ENCODE measurements at regions not wholly inside any gene's neighbourhood (a gene's known extent, or its start where the extent isn't known, plus 50 kb on each side); places are given as distances from the start of the nearest gene placed in this dataset.

- ChIA-PET POLR2A (no interaction called here), CTCF (interaction anchor here (1.0 kb wide), 1 partner anchor 28 kb away, joined by 3 read pairs; no protein-coding TSS in a partner anchor)
- TF ChIP-seq PRDM15 (CRISPR knock-in tag; IDR thresholded peaks at IDR 0.05) = no peak
- no peak for TF ChIP-seq ZNF671 (CRISPR knock-in tag; IDR thresholded peaks at IDR 0.05)
- TF ChIP-seq TCF7 (CRISPR knock-in tag; IDR thresholded peaks at IDR 0.05; ENCODE audit: low read depth) = no peak
- no peak for TF ChIP-seq ELF4 (CRISPR knock-in tag; IDR thresholded peaks at IDR 0.05; ENCODE audit: low read depth)
- TF ChIP-seq CREM (CRISPR knock-in tag; IDR thresholded peaks at IDR 0.05) = no peak
- no peak for TF ChIP-seq ZNF263 (CRISPR knock-in tag; IDR thresholded peaks at IDR 0.05; ENCODE audit: low read depth)
- TF ChIP-seq ZNF121 (CRISPR knock-in tag; IDR thresholded peaks at IDR 0.05) = no peak
- TF ChIP-seq E2F5 (CRISPR knock-in tag; IDR thresholded peaks at IDR 0.05) = no peak
- no peak for TF ChIP-seq SMAD3 (CRISPR knock-in tag; IDR thresholded peaks at IDR 0.05; ENCODE audit: borderline replicate concordance)
- TF ChIP-seq OVOL2 (CRISPR knock-in tag; IDR thresholded peaks at IDR 0.05; ENCODE audit: borderline replicate concordance) = no peak
- TF ChIP-seq FOXJ3 (CRISPR knock-in tag; IDR thresholded peaks at IDR 0.05; ENCODE audit: borderline replicate concordance) = no peak
- TF ChIP-seq HMGA2 (CRISPR knock-in tag; IDR thresholded peaks at IDR 0.05) = no peak
- TF ChIP-seq NFYB (CRISPR knock-in tag; conservative IDR thresholded peaks at IDR 0.05; ENCODE audit: low read depth) = no peak
- TF ChIP-seq SP1 (CRISPR knock-in tag; conservative IDR thresholded peaks at IDR 0.05) = no peak
- TF ChIP-seq CDX4 (CRISPR knock-in tag; IDR thresholded peaks at IDR 0.05; ENCODE audit: borderline replicate concordance) = no peak
- no peak for TF ChIP-seq ZNF281 (CRISPR knock-in tag; IDR thresholded peaks at IDR 0.05)
- TF ChIP-seq FOXK1 (CRISPR knock-in tag; IDR thresholded peaks at IDR 0.05) = no peak
- TF ChIP-seq CTCF (IDR thresholded peaks at IDR 0.05) = no peak
- DNase-seq (ENCODE audit: low spot score) (no peak), ATAC-seq (no peak)
- Mint-ChIP-seq H3K9me3 (no peaks in the 10 kb centered on the region), H3K4me3 (no peak overlapping the region), H3K27ac (no peak overlapping the region), H3K36me3 (no peaks in the 10 kb centered on the region), H3K27me3 (ENCODE audit: low read depth) (no peaks in the 10 kb centered on the region), H3K4me1 (no peaks in the 10 kb centered on the region)
These were observed 682.8 kb upstream of the WWC1 start for GRCh38 chr5:167608390-167609272.
